MM.1S (cell line): ENCODE measurements at regions not wholly inside any gene's neighbourhood (a gene's known extent, or its start where the extent isn't known, plus 50 kb on each side); places are given as distances from the start of the nearest gene placed in this dataset.

Experiments used
- EZH2 ChIP-seq: fragments of 300-600 bp; sonication (generic); optimal IDR thresholded peaks from 2 replicates; pipeline ENCODE3; 2017; ENCODE audit warnings: low read depth, mild to moderate bottlenecking, antibody characterized with exemption, low read length, mixed read lengths
- EZH2phosphoT487 ChIP-seq: fragments of 300-600 bp; sonication (generic); IDR thresholded peaks from 2 replicates; pipeline ENCODE4 v1.6.1; 2018; ENCODE audit warnings: antibody characterized with exemption, low read length
- TF ChIP-seq, protein P1 (sequence below): fragments of 300-600 bp; sonication (generic); IDR thresholded peaks from 2 replicates; pipeline ENCODE4 v1.5.1; 2016; ENCODE audit warnings: antibody characterized with exemption, low read length, mixed read lengths

DNA sequence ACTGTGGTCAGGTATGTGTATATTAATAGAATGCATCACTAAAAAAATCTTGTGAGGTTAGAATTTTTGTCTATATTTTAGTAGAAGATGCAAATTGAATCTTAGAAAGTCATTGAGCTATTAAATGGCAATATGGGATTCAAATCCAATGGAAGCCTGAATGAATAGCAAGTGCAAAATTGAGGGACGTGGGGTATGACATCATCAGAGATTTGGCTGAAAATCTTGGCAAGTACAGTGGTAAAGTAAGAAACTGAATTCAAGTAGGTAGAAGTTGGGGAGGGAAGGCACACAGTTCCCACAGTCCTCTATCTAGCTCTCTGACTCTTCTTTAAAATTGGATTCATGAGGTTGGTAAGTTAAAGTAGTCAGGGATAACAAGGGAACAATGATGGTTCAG, 97.4 kb upstream of the SSTR1 start:
- TF ChIP-seq, protein P1, sequence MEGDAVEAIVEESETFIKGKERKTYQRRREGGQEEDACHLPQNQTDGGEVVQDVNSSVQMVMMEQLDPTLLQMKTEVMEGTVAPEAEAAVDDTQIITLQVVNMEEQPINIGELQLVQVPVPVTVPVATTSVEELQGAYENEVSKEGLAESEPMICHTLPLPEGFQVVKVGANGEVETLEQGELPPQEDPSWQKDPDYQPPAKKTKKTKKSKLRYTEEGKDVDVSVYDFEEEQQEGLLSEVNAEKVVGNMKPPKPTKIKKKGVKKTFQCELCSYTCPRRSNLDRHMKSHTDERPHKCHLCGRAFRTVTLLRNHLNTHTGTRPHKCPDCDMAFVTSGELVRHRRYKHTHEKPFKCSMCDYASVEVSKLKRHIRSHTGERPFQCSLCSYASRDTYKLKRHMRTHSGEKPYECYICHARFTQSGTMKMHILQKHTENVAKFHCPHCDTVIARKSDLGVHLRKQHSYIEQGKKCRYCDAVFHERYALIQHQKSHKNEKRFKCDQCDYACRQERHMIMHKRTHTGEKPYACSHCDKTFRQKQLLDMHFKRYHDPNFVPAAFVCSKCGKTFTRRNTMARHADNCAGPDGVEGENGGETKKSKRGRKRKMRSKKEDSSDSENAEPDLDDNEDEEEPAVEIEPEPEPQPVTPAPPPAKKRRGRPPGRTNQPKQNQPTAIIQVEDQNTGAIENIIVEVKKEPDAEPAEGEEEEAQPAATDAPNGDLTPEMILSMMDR, result no peak
- TF ChIP-seq EZH2phosphoT487 (no peak), EZH2 (no peak)
